ENCODE measurements at regions not wholly inside any gene's neighbourhood (a gene's known extent, or its start where the extent isn't known, plus 50 kb on each side); places are given as distances from the start of the nearest gene placed in this dataset.

- TF ChIP-seq CTCF (IDR thresholded peaks at IDR 0.05 in 8 of 11, conservative IDR thresholded peaks at IDR 0.05 in 3 of 11): no peak
- TF ChIP-seq POLR2A (IDR thresholded peaks at IDR 0.05): no peak
- TF ChIP-seq POLR2AphosphoS5 (IDR thresholded peaks at IDR 0.05): no peak
These were observed 137.6 kb upstream of the ATXN1 start for GRCh38 chr6:16898640-16899396.
